Subcutaneous abdominal adipose tissue (tissue), 5 donors: ENCODE measurements at regions not wholly inside any gene's neighbourhood (a gene's known extent, or its start where the extent isn't known, plus 50 kb on each side); places are given as distances from the start of the nearest gene placed in this dataset.

Source experiments
- H3K27ac ChIP-seq: one replicate; pipeline ENCODE4 v1.7.0; 2013; ENCODE audit warnings: low read depth, mild to moderate bottlenecking, inconsistent platforms, low read length, moderate library complexity
- H3K27me3 ChIP-seq, 5 donors: one replicate each; pipeline ENCODE4 v1.7.0; 2013; ENCODE audit warnings: low read length in 5 of 5, inconsistent platforms in 1 of 5; ENCODE audit not compliant: control insufficient read depth in 5 of 5, insufficient read depth in 4 of 5
- H3K36me3 ChIP-seq, 5 donors: one replicate each; pipeline ENCODE4 v1.7.0; 2013; ENCODE audit warnings: low read length in 5 of 5; ENCODE audit not compliant: control insufficient read depth in 5 of 5, insufficient read depth in 5 of 5
- H3K4me1 ChIP-seq, 5 donors: one replicate each; pipeline ENCODE4 v1.7.0; 2013; ENCODE audit warnings: low read length in 5 of 5, mild to moderate bottlenecking in 3 of 5, moderate library complexity in 1 of 5; ENCODE audit not compliant: control insufficient read depth in 5 of 5, insufficient read depth in 5 of 5
- H3K4me3 ChIP-seq, 5 donors: one replicate each; pipeline ENCODE4 v1.7.0; 2013; ENCODE audit warnings: low read length in 5 of 5, low read depth in 1 of 5
- H3K9ac ChIP-seq, 5 donors: one replicate each; pipeline ENCODE4 v1.7.0; 2013; ENCODE audit warnings: low read length in 5 of 5, mild to moderate bottlenecking in 4 of 5, moderate library complexity in 3 of 5
- H3K9me3 ChIP-seq, 5 donors: one replicate each; pipeline ENCODE4 v1.7.0; 2013; ENCODE audit warnings: low read length in 5 of 5; ENCODE audit not compliant: control insufficient read depth in 5 of 5
- donor health status: healthy.
- donor health status: healthy.
- donor health status: healthy.
- donor health status: healthy.
- donor health status: healthy.

GRCh38 chr3:135757421-135757820 lies 208.1 kb upstream of the PPP2R3A start:
- Histone ChIP-seq H3K4me3 (no peak overlapping the region), H3K9me3 (no peaks in the 10 kb centered on the region), H3K36me3 (no peaks in the 10 kb centered on the region), H3K9ac (no peak overlapping the region), H3K27me3 (peaks cover 0 to 1% (median 0%) of the 10 kb centered on the region in 5 donors), H3K27ac (no peak overlapping the region), H3K4me1 (no peaks in the 10 kb centered on the region)

DNA sequence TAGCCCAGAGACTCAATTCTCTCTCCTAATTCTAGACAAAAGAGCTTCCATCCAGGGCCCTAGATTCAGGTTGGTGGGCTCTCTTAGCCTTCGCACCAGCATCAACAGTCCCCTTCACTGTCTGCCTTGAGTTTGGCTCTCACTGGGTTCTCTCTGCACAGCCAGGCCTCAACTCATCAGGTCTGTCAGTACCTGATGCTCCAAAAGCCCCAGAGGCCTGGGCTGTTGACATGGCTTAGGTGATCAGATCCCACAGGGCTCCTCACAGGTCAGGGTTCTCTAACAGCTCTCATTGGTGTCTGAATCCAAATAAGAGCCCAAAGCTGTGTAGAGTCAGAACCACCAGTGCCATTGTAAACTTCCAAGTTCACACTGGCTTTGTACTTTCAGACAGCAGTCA lies 206.6 kb upstream of the PPP2R3A start:
- no peak overlapping the region for H3K9ac ChIP-seq
- H3K27me3 ChIP-seq, result peaks cover 0 to 2% (median 0%) of the 10 kb centered on the region in 5 donors
- H3K4me3 ChIP-seq, result no peak overlapping the region
- H3K36me3 ChIP-seq, result no peaks in the 10 kb centered on the region
- no peaks in the 10 kb centered on the region for H3K4me1 ChIP-seq
- no peaks in the 10 kb centered on the region for H3K9me3 ChIP-seq
- no peak overlapping the region for H3K27ac ChIP-seq

- Histone ChIP-seq H3K36me3 (no peaks in the 10 kb centered on the region), H3K27ac (no peak overlapping the region), H3K4me3 (no peak overlapping the region)
These were observed 205.9 kb upstream of the PPP2R3A start for GRCh38 chr3:135759651-135760050.

GRCh38 chr3:135760581-135760980 lies 204.9 kb upstream of the PPP2R3A start:
- no peaks in the 10 kb centered on the region for H3K4me1 ChIP-seq
- no peak overlapping the region for H3K4me3 ChIP-seq
- no peak overlapping the region for H3K9ac ChIP-seq
- H3K27ac ChIP-seq, result no peak overlapping the region
- H3K27me3 ChIP-seq, result peaks cover 0 to 2% (median 0%) of the 10 kb centered on the region in 5 donors
- peaks cover 0 to 9% (median 0%) of the 10 kb centered on the region in 5 donors for H3K9me3 ChIP-seq
- H3K36me3 ChIP-seq, result no peaks in the 10 kb centered on the region

More at GRCh38 chr3:135759651-135760050, 205.9 kb upstream of the PPP2R3A start:
- Histone ChIP-seq H3K4me1 (no peaks in the 10 kb centered on the region), H3K9ac (no peak overlapping the region), H3K27me3 (peaks cover 0 to 2% (median 0%) of the 10 kb centered on the region in 5 donors), H3K9me3 (peaks cover 0 to 2% (median 0%) of the 10 kb centered on the region in 5 donors)

GRCh38 chr3:135762188-135762856 lies 203.2 kb upstream of the PPP2R3A start:
- Histone ChIP-seq H3K27me3 (peaks cover 0 to 2% (median 0%) of the 10 kb centered on the region in 5 donors), H3K9ac (no peak overlapping the region), H3K4me3 (no peak overlapping the region), H3K4me1 (no peaks in the 10 kb centered on the region), H3K27ac (no peak overlapping the region), H3K36me3 (no peaks in the 10 kb centered on the region), H3K9me3 (peaks cover 0 to 9% (median 0%) of the 10 kb centered on the region in 5 donors)

DNA sequence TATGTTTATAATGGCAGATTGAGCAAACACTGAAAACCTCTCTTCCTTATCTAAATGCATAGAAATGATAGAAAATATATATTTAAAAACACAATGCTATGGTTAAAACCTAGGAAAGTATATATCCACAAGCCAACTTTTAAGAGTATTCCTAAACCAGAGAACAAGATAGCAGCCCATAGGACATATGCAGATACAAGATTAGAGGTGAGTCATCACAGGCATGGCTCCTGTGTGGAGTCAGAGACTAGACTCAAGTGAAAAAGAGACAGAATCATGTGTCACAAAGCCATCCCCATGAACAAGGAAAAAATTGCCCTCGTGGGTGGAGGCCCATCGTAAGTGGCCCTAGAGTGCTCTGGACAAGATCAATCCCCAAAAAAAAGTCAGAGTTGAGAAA lies 199.4 kb upstream of the PPP2R3A start:
- Histone ChIP-seq H3K27me3 (peaks cover 0 to 2% (median 0%) of the 10 kb centered on the region in 5 donors), H3K27ac (no peak overlapping the region), H3K4me1 (no peaks in the 10 kb centered on the region), H3K9ac (no peak overlapping the region), H3K4me3 (no peak overlapping the region), H3K9me3 (peaks cover 0 to 9% (median 0%) of the 10 kb centered on the region in 5 donors), H3K36me3 (no peaks in the 10 kb centered on the region)

DNA sequence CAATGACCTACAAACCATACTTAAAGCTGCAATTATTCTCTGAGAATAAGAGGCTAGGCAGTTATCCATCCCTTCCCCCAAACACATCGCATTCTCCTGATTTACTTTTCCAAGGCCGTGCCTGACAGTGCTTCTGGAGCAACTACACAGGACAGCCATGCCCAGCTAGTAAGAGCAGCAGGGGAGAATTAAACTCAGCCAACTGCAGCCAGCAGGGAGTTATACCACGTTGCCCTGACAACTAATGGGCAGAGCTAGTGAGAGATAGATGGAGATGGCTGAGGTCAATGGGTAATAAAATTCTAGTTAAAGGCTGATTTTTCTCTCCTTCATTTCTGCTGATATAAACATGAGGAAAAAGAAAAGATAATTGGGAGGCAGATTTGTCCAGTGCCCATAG lies 193.8 kb upstream of the PPP2R3A start:
- H3K36me3 ChIP-seq, result no peaks in the 10 kb centered on the region
- H3K4me1 ChIP-seq, result no peaks in the 10 kb centered on the region
- H3K9me3 ChIP-seq, result peaks cover 0 to 3% (median 0%) of the 10 kb centered on the region in 5 donors
- no peaks in the 10 kb centered on the region for H3K27me3 ChIP-seq
- no peak overlapping the region for H3K9ac ChIP-seq
- H3K27ac ChIP-seq, result no peak overlapping the region
- no peak overlapping the region for H3K4me3 ChIP-seq

- Histone ChIP-seq H3K9me3 (peaks cover 0 to 4% (median 0%) of the 10 kb centered on the region in 5 donors), H3K4me1 (no peaks in the 10 kb centered on the region), H3K4me3 (no peak overlapping the region), H3K36me3 (no peaks in the 10 kb centered on the region), H3K9ac (no peak overlapping the region), H3K27me3 (no peaks in the 10 kb centered on the region), H3K27ac (no peak overlapping the region)
These were observed 186.5 kb upstream of the PPP2R3A start for GRCh38 chr3:135779024-135779423.

- Histone ChIP-seq H3K9ac (no peak overlapping the region), H3K27ac (no peak overlapping the region), H3K9me3 (peaks cover 0 to 4% (median 0%) of the 10 kb centered on the region in 5 donors), H3K4me3 (no peak overlapping the region), H3K4me1 (no peaks in the 10 kb centered on the region), H3K27me3 (no peaks in the 10 kb centered on the region), H3K36me3 (no peaks in the 10 kb centered on the region)
These were observed 185.8 kb upstream of the PPP2R3A start for GRCh38 chr3:135779590-135780235.

GRCh38 chr3:135781026-135781815 lies 184.3 kb upstream of the PPP2R3A start:
- no peak overlapping the region for H3K4me3 ChIP-seq

More at GRCh38 chr3:135781026-135781815, 184.3 kb upstream of the PPP2R3A start:
- Histone ChIP-seq H3K9me3 (peaks cover 0 to 4% (median 0%) of the 10 kb centered on the region in 5 donors), H3K27ac (no peak overlapping the region), H3K9ac (no peak overlapping the region), H3K36me3 (no peaks in the 10 kb centered on the region), H3K4me1 (no peaks in the 10 kb centered on the region), H3K27me3 (no peaks in the 10 kb centered on the region)
